Muscle of back (tissue), 3 donors: ENCODE measurements at regions not wholly inside any gene's neighbourhood (a gene's known extent, or its start where the extent isn't known, plus 50 kb on each side); places are given as distances from the start of the nearest gene placed in this dataset.

Experiments used
- DNase-seq, 3 donors: peaks; one replicate each; pipeline versions ENCODE4 v3.0.0 to v3.0.0-alpha.2; 2013

DNA sequence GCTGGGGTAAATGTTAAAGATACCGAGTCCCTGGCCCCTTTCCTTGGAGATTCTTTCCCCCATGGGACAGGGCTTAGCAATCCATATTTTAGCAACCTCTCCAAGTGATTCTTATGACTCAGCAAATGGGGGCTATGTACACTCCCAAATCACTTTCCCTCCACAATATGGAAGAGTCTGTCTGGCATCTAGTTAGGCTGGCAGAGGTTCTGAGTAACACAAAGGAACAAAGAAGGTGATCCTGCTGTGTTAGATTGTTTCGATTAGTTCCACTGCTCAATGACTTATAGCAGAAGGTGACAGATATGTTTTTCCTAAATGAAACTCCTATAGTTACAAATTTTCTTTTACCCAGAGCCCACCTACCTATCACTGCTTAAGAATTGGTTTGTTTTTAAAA is 154.0 kb upstream of the SYT13 start:
- DNase-seq: no peak

DNA sequence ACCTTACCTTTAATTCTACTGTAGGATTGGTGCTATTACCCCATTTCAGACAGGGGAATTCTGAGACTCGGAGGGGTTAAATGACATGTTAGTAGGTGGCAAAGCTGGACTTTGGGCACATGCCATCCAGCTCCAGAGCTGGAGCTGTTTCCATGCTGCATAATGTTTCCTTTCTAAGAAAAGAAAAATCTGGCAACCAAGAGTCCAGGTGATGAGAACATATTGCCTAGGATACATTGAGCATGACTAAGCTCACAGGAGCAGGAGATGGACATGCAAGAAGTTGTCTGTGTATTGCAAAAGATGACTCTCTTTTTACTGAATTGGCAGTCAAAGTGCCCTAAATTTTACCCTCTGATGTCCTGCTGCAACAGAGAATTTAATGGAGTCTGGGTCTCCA is 150.8 kb upstream of the SYT13 start:
- DNase-seq: no peak

DNA sequence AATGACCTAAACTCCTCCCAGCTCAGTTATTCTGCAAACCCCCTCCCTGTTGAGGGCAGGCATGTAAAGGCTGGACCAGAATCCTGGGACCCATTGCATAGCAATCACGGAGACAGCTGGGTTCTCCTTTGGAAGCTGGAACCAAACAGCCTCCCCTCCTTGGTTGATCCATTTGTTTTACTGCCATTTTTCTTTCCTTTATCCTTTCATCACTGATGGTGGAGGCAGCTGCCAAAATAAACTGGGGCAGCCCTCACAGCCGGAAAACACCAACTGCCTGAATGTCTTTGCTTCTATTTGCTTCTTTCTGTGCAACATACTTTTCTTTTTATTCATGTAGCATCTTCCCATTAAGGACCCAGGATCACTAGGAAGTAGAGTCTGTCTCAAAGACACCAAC is 150.0 kb upstream of the SYT13 start:
- no peak for DNase-seq

DNA sequence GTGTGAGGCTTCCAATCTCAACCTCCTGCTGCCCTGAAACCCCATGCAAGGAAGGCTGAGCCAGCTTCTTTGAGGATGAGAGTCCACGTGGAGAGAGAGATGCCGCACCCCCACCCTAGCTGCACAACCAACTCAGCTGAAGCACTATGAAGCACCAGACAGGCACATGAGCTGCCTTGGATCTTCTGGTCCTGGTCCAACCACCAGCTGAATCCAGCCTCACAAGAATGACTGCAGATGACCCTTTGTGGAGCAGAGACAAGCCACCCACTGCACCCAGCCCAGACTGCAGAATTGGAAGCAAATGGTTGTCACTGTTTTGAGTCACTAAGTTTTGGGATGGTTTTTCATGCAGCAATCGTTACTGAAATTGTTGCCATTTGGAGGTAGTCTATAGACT is 149.6 kb upstream of the SYT13 start:
- DNase-seq: no peak

DNA sequence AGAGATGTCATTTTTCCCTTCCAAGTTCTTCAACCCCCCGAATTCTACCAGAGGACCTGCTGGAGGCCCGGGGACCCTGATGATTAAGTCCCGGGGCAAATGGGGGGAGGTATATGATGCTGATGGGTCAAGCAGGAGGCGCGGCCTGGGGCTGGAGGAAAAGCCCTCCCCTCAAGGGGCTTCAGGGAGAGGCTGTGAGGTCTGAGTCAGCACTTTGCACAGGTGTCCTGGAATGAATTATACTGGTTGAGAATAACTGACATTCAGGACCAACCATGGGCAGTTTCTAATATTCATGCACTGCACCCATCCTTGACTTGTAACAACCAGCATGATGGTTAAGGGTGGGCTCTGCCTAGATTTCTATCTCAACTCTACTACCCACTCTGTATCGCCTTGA is 146.8 kb upstream of the SYT13 start:
- no peak for DNase-seq

DNA sequence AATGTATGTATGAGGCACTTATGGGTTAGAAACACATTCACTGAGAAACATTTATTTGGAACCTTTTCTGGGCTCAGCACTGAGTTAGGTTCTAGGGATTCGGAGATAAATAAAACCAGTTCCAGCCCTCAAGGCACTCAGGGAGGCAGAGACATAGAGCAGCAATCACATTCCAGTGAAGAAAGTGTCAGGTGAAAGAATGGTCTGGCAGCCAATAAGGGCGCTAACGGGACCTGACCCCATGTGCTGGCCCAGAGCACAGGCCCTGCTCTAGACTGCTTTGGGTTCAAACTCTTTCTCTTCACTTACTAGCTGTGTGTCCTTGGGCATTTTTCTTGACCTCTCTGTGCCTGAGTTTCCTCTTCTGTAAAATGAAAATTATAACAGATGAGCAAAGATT is 146.0 kb upstream of the SYT13 start:
- no peak for DNase-seq

DNA sequence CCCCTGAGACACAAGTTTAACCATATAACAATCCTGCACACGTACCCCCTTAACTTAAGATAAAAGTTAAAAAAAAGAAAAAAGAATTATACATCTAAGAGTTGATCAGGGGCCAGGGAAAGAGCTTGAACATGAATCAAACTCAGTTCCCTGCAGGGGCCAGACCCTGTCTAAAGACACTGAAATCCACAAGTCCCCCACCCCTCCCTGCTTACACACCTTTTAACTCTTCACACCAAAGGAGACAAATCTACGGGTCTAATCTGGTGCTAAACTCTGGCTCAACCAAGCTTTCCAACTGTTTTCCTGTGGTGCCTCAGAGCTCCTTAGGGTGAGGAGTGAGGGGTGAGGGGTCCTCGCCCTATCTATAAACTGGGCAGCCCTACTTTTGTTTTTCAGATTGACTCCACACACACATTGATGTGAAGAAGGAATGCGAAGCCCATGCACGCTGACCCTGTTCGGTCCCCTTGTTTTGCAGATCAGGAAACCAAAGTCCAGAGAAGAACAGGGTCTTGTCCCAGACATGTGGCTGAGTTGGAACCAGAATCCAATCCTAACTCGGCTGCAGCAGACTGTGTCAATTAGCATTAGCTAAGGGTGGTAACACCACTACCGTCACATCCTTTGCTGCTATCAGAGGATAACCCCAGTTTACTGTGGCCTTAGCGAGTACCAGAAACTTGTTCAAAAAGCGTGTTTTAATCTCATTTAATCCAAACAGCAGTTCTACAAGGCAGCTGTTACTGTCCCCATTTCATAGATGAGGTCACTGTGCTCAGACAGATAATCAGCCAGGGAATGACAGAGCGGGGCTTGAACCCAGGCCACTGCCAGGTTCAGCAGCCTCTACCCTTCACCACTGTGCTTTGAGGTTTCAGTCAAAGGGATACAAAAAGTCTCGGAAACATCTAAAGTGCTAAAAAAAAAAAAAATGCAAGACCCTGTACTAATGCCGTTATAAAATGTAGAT is 145.2 kb upstream of the SYT13 start:
- DNase-seq: no peak

DNA sequence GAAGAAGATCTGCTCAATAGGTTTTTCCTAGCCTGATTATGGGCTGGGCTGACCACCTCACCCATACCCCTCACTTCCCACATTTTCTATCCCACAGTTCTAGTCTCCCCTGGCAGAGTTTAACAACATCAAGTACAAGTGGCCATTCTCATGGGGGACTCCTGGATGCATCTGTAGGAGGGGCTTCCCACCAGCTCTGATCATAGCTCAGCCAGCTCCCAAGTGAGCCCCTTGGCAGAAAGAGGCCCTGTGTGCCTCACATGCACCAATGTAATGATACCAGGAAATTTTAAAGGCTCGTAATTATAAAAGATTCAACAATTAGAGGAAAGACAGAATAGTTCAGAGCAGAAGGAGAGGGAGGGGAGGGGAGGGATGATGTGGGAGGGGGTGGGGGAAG is 144.2 kb upstream of the SYT13 start:
- no peak for DNase-seq

DNA sequence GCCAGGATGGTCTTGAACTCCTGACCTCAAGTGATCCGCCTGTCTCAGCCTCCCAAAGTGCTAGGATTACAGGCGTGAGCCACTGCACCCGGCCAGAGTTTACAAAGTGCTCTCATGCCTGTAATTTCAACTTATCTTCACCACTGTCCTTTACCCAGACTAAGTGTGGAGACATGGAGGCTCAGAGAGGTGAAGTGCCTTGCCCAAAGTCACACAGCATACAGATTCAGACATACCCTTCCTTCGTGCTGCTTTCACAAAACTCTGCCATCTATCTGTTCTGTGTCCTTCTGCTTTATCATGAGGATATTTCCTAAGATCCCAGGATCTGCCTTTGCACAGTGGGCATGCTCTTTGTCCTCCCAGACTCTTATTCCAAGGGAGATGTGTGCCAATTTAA is 143.6 kb upstream of the SYT13 start:
- no peak for DNase-seq

DNA sequence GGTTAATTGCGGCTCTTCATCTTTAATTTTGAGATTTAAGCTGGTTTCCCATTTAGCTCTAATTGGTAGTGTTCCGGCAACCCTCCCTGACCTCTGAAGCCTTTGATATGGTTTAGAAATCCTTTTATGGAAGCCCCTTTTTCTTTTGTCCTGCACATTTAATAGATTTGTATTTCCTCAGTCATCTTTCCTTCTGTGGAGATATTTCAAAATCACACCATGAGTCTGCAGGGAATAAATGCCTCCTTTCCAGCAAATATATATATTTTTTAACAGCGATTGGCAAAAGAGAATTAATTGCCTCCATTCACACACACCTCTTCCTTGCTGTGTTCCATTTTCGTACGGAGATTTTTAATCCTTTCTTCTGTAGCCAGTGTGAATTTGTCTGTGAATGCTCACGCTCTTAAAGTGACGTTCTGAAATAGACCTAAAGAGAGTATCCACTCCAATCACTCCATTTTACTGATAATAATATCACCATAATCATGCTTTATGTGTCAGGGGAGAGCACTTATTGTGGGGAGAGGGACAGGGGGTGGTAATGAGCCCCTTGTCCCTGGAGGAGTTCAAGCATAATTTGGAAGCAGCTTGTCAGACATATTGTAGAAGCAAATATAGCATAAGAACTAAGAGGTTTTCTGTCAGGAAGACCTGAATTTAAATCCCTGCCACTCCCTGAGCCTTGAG is 142.5 kb upstream of the SYT13 start:
- no peak for DNase-seq

DNA sequence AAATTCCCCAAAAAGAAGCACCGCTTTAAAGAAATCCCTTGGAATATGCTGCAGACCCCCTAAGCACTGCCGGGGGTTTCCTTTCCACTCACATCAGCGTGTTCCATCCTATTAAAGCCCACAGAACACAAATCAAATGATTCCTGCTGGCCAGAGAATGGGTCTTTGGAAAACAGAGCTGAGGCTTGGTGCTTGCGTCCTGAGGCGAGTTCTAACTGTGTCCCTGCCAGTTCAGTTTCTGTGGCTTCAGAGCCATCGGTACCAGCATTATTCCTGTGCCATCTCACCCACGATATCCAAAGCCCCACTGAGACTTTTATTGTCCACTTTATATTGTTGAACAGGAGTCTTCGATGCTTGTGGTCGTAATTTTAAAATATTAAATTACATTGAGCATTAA is 142.0 kb upstream of the SYT13 start:
- no peak for DNase-seq

DNA sequence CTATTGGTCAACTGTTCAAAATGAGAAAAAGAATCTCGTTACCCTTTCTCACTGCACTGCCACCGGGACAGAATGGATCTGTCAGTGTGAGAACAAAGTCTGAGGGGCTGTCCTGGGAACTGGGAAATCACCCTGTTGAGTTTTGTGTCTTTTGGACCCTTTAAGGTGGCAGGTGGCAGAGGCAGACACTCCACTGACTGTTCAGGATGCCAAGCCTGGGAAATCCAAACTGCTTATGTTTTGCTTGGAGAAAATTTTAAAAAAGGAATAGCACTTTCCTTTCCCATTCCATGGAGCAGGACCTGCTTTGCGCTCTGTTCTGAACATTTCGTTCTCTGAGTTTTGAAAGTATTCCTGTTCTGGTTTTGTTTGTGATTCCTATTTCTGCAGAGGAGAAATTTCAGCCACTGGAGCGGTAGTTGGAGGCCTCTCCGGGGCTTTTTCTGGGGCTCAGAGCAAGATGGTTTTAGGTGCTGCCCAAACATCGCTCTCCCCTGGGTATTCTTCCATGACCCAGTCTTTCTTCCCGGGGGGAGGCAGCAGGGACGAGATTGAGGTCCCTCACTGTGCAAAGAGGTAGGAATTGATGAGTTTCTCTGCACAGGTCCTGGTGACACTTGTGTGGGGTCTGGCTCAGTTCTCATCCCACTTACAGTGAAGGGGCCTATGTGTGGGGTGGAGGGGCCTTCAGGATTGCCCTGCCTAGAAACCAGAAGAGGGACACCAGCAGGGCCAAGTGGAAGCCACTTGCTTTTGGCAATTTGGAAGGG is 138.5 kb upstream of the SYT13 start:
- no peak for DNase-seq

DNA sequence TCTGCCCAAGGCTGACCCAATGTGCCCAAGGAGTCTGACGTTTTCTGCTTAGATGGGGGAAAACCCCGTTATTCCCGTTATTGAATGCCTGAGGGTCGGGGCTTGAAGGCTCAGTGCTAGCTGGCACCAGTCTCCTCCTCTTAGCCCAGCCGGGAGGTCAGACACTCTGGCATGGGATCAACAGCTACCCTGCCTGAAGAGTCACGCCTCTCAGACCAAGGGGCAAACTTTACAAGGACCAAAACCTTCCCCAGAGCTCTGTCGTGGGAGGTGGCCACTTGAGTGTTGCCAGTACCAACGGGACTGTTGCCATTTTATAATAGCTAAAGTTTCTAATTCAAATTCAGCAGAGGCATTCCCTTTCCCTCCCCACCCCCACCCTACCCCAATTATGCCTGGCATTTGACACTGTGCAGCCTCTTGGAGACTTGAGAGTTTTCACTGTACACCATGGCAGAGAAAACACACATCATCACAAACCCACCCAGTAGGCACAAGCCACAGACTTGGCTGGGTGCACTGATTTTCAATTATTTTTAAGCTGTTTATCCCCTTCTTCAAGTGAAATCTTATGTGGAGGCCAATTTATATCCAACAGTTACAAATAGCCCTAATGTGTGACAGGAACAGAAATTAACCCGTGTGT is 137.5 kb upstream of the SYT13 start:
- DNase-seq: no peak

DNA sequence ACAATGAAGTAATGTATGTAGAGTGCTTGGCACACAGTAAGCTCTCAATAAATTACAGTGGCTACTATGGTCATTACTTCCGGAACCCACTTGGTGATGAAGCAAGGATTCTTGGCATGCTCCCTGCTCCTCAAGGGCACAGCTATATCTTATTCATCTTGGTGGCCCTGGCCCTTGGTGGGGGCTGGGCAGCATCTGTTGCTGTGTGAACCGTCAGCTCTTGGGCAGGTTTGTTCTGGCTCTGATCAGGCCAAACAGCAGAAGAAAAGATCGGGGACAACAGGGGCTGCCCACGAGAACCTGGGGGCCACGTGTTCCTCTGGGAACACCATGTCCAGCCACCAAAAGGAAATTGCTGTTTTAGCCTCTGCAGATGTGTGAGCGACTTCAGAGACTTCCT is 136.9 kb upstream of the SYT13 start:
- no peak for DNase-seq

DNA sequence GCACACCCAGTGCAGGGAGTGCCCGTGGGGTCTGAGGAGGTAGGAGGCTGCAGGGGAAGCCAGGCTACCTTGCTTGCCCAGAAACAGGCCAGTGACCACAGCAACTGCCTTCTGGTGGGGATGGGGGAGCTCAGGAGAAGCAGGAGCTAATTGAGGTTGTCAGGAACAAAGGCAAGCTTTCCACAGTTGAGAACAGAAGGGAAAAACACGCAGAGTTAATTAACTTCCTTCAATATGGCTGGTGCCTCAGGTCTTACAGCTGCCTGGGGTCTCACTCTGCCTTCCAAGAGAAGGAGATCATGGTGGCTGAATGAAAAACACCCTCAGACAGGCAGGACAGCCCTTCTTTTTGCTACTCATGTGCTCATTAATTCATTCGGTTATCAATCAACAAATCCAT is 127.9 kb upstream of the SYT13 start:
- no peak for DNase-seq

DNA sequence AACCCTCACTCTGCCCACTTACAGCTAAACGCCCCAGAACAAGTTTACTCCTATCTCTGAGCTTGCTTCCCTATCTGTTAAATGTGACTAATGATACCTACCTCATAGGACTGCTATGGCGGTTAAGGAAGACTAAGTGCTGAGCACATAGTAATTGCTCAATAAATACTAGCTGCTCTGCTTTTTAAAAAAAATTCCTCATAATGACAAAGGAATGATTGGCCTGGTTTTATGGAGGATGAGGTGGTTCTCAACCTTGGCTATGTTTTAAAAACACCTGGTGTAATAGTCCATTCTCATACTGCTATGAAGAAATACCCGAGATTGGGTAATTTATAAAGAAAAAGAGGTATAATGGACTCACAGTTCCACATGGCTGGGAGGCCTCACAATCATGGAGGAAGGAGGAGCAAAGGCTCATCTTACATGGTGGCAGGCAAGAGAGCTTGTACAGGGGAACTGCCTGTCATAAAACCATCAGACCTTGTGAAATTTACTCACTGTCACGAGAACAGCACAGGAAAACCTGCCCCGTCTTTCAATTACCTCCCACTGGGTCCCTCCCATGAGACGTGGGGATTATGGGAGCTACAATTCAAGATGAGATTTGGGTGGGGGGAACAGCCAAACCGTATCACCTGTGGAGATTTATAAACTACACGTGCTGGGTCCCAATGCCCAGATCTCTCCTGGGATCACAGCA is 127.2 kb upstream of the SYT13 start:
- DNase-seq: no peak

DNA sequence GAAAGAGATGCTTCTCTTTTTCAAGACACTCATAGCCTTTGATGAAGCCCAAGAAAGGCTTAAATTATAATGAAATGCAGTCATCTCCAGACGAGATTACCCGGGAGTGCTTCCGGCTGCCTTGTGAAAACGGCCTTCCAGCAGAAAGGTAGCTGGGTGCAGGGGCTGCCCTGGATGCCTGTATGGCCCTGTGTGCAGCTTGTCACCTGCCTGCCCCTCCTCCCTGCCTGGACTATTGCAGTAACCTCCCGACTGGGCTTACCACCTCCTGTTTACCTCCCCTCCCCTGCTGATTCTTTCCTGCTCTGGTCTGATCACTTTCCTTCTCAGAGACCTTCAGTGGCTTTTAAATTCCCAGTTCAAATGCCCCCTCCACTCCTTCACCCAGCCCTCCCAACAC is 126.4 kb upstream of the SYT13 start:
- DNase-seq: no peak

DNA sequence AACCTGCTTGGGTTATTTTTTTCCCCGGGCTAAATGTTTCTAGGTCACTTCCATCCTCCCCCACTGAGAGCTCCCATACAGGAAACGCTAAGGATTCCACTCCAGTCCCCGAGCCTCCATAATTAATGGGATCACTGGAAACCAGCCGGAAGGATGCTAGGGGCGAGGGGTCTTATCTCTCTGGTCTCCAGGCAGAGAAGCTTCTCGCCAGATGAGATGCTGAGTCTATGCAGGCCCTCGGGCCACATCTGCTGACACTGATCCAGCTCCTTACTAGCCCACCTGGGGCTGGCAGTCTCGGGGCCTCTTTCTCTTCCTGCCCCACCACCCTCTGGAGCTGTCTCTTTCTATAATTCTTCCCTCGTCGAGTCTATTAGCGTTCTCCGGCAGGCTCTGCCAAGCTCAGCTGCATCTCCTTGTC is 125.9 kb upstream of the SYT13 start:
- DNase-seq: no peak

DNA sequence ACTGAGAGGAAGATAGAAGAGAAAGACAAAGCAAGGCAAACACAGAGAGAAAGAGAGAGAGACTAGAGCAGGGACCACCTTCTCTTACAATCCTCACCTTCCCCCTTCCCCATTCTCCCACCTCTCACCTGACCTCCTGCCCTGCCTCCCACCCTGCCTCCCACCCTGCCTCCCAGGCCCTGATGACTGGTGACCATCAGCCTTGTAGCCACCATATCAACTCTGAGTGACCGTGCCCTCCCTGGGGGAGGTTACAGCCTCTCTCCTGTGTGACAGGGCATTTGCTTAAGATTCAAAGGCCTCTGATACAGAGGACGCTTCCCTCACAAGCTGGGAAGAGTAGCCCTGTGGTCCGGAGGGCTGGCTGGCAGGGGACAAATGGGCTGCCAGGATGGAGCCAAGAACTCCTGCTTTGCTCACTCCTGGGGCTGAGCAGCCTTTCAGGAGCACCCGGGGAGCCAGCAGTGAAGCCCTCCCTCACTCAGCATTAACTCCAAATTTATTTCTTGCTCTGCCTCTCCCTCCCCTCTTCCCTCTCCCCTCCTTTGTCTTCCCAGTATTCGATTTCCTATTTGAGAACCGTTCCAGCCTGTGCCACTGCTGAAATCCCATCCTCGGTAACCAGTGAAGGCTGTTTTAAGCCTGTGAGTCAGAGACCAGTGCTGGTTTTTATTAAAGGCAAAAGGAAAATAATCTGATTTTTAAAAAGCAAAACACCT is 125.2 kb upstream of the SYT13 start:
- DNase-seq: peak in 1 of 3 donors; percentile 22

DNA sequence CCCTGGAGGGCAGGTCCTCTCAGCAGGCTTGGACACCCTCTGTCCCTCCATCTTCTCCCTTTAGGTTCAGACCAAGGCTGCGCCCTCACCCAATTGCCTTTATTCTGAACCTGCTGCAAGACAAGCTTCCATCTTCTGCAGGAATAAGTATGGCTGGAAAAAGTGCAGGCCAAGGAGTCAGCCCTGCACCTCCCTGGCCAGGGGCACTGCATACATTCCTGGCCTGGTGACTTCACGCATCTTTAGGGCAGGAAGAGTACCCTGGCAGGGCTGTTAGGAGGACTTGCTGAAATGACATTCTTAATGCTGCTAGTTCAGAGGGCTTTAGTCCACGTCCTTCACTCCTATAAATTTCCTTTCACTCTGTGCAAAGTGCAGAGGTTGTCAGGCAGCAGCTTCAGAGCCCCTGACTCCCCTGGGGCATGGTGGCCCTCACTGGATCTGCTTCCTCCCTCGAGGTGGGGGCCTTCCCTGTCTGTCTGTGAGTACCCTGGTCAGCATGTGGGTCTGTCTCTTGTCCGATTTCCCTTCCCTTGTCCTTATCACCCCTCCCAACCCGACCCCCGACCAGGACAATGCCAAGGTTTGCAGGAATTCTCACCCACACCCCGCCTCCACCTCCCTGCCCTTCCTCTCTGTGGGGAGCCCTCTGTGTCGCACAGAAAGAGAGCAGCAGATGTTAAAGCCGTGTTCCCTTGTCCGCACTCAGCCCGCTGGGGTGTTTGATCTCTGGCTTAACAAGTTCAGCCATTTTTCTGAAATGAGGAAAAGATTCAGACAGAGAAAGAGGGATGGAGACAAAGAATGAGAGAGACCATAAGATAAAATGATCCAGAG is 124.5 kb upstream of the SYT13 start:
- DNase-seq: no peak
